K562 (cell line): ENCODE measurements at regions not wholly inside any gene's neighbourhood (a gene's known extent, or its start where the extent isn't known, plus 50 kb on each side); places are given as distances from the start of the nearest gene placed in this dataset.

Source experiments
- ATAC-seq: fragments of 200-7000 bp; cut with Tn5 transposase; 3 replicates; pipeline ENCODE4 v1.9.1; 2020; ENCODE audit warnings: moderate library complexity
- BruUV-seq: library from RNA; stranded (reverse); fragments of 400-500 nt; replicated peaks from 2 replicates; lab custom pipeline; 2021; lab: Mats Ljungman, UMichigan
- CTCF ChIA-PET: fragments of 300-600 bp; formaldehyde crosslinking; extraction: SDS; loops from one replicate; lab custom pipeline; 2021; ENCODE audit warnings: low intra/inter-chr PET ratio; lab: Yijun Ruan, JAX
- POLR2A ChIA-PET: fragments of 300-600, 350-650 bp; sonication (Branson Sonifier 250); formaldehyde crosslinking; extraction: SDS; loops from one replicate; lab custom pipeline; 2021; ENCODE audit warnings: antibody characterized with exemption, inconsistent platforms; lab: Yijun Ruan, JAX
- DNase-seq, 4 experiments: peaks; one replicate each; pipeline versions ENCODE4 v3.0.0 to v3.0.0-alpha.2; 2011 to 2018; ENCODE audit warnings: low spot score in 3 of 4, mixed read lengths in 3 of 4; ENCODE audit errors: extremely low read depth in 1 of 4
- FAIRE-seq: peaks from 2 replicates; lab custom pipeline; 2011; peaks lifted over from hg19 to GRCh38; lab: Jason Lieb, UNC
- H2AFZ ChIP-seq: 2 replicates; pipeline ENCODE4 v1.6.0; 2011; ENCODE audit warnings: low read depth, low read length, control low read depth, inconsistent platforms
- H3K27ac ChIP-seq: fragments of 200-600 bp; 3 replicates; pipeline ENCODE4 v1.8.0; 2011; ENCODE audit warnings: low read depth, mild to moderate bottlenecking, control low read depth, inconsistent platforms, low read length, moderate library complexity, mixed read lengths; ENCODE audit errors: extremely low read depth
- H3K27me3 ChIP-seq, 2 experiments: fragments of 300-600 bp in 1 of 2; 2 replicates in 1 of 2; 3 replicates in 1 of 2; pipeline versions ENCODE4 v1.6.0 to v1.8.0; 2011; ENCODE audit warnings: inconsistent platforms in 2 of 2, low read length in 2 of 2, mild to moderate bottlenecking in 1 of 2, mixed read lengths in 1 of 2, moderate library complexity in 1 of 2; ENCODE audit not compliant: control insufficient read depth in 2 of 2, insufficient read depth in 2 of 2
- H3K36me3 ChIP-seq: fragments of 300-600 bp; 3 replicates; pipeline ENCODE4 v1.8.0; 2011; ENCODE audit warnings: mild to moderate bottlenecking, low read length, inconsistent platforms; ENCODE audit not compliant: control insufficient read depth, insufficient read depth
- H3K4me1 ChIP-seq, 2 experiments: fragments of 200-600 bp in 1 of 2; replicated peaks in 1 of 2; 2 replicates in 1 of 2; 3 replicates in 1 of 2; pipeline versions ENCODE4 v1.5.1 to v1.8.0; 2011; ENCODE audit warnings: inconsistent platforms in 2 of 2, low read length in 2 of 2, mild to moderate bottlenecking in 1 of 2, mixed read lengths in 1 of 2, moderate library complexity in 1 of 2; ENCODE audit not compliant: control insufficient read depth in 2 of 2, insufficient read depth in 2 of 2
- H3K4me2 ChIP-seq: 2 replicates; pipeline ENCODE4 v1.6.1; 2011; ENCODE audit warnings: low read length, control low read depth, inconsistent platforms, mixed read lengths; ENCODE audit not compliant: insufficient read depth
- H3K4me3 ChIP-seq: fragments of 200-600 bp; sonication (generic), shearing (Covaris generic); 2 replicates; pipeline ENCODE4 v1.5.1; 2016; ENCODE audit warnings: control low read depth, inconsistent platforms
- H3K79me2 ChIP-seq: fragments of 200-600 bp; 3 replicates; pipeline ENCODE4 v1.8.0; 2011; ENCODE audit warnings: low read length, inconsistent platforms; ENCODE audit not compliant: control insufficient read depth, insufficient read depth
- H3K9ac ChIP-seq, 2 experiments: 2 replicates each; pipeline versions ENCODE4 v1.6.0 to v1.6.1; 2011; ENCODE audit warnings: low read depth in 2 of 2, low read length in 2 of 2, control low read depth in 1 of 2, inconsistent platforms in 1 of 2, mild to moderate bottlenecking in 1 of 2, mixed read lengths in 1 of 2; ENCODE audit not compliant: insufficient read depth in 1 of 2
- H3K9me1 ChIP-seq: one replicate; pipeline ENCODE4 v1.6.0; 2011; ENCODE audit warnings: inconsistent platforms, mild to moderate bottlenecking, low read length, moderate library complexity; ENCODE audit not compliant: control insufficient read depth, insufficient read depth
- H3K9me3 ChIP-seq: replicated peaks from 2 replicates; pipeline ENCODE4 v1.5.1; 2011; ENCODE audit warnings: low read depth, low read length, inconsistent platforms; ENCODE audit not compliant: control insufficient read depth, insufficient read depth
- H4K20me1 ChIP-seq: replicated peaks from 2 replicates; pipeline ENCODE4 v1.6.1; 2011; ENCODE audit warnings: low read length, inconsistent platforms, mixed read lengths; ENCODE audit not compliant: control insufficient read depth, insufficient read depth
- ADNP ChIP-seq: fragments of 200-800 bp; sonication (Bioruptor generic); IDR thresholded peaks from 2 replicates; pipeline ENCODE4 v1.6.1; 2016; ENCODE audit warnings: missing genetic modification characterization, missing compliant biosample characterization
- GTF2A2 ChIP-seq: IDR thresholded peaks from 2 replicates; pipeline ENCODE4 v1.6.1; 2016; ENCODE audit warnings: mild to moderate bottlenecking, missing genetic modification characterization, missing compliant biosample characterization
- HMG20B ChIP-seq: fragments of 250-450 bp; sonication (Bioruptor Pico); IDR thresholded peaks from 2 replicates; pipeline ENCODE4 v1.5.0; 2021; ENCODE audit warnings: mild to moderate bottlenecking
- MAFK ChIP-seq: IDR thresholded peaks from 2 replicates; pipeline ENCODE4 v1.6.1; 2011; ENCODE audit warnings: low read length, improper control_type of control experiment
- PHTF2 ChIP-seq: fragments of 250-450 bp; sonication (Bioruptor Pico); IDR thresholded peaks from 2 replicates; pipeline ENCODE4 v1.5.0; 2021; ENCODE audit warnings: mild to moderate bottlenecking
- ZKSCAN3 ChIP-seq: fragments of 250-450 bp; sonication (Bioruptor Pico); IDR thresholded peaks from 2 replicates; pipeline ENCODE4 v1.4.0; 2020
- ZNF165 ChIP-seq: fragments of 250-450 bp; sonication (Bioruptor Pico); IDR thresholded peaks from 2 replicates; pipeline ENCODE4 v1.4.0; 2020; ENCODE audit warnings: borderline replicate concordance
- ZNF354B ChIP-seq: fragments of 250-450 bp; sonication (Bioruptor Pico); IDR thresholded peaks from 2 replicates; pipeline ENCODE4 v1.4.0; 2020
- WGBS: fragments of 100-300 bp; shearing (Covaris generic); methylation state at CpG from one replicate; pipeline ENCODE4 v1.1.6; 2016; ENCODE audit warnings: low coverage, mixed read lengths; ENCODE audit not compliant: insufficient coverage; ENCODE audit errors: missing lambda C conversion rate; 5-methylcytosine and 5-hydroxymethylcytosine counted together
- in situ Hi-C: fragments of 300-500 bp; cut with MboI; formaldehyde crosslinking; loops from 4 replicates; pipeline ENCODE4 v1.15.0; 2018; ENCODE audit warnings: inconsistent platforms, mixed read lengths
- intact Hi-C: fragments of 100-400 bp; cut with micrococcal nuclease; formaldehyde crosslinking; loops from 2 replicates; pipeline ENCODE4 v1.14.2; 2022
- TF ChIP-seq, protein P1 (sequence below): fragments of 450-650 bp; IDR thresholded peaks from 2 replicates; pipeline ENCODE4 v1.6.1; 2016; ENCODE audit warnings: missing biosample characterization, missing genetic modification characterization

DNA sequence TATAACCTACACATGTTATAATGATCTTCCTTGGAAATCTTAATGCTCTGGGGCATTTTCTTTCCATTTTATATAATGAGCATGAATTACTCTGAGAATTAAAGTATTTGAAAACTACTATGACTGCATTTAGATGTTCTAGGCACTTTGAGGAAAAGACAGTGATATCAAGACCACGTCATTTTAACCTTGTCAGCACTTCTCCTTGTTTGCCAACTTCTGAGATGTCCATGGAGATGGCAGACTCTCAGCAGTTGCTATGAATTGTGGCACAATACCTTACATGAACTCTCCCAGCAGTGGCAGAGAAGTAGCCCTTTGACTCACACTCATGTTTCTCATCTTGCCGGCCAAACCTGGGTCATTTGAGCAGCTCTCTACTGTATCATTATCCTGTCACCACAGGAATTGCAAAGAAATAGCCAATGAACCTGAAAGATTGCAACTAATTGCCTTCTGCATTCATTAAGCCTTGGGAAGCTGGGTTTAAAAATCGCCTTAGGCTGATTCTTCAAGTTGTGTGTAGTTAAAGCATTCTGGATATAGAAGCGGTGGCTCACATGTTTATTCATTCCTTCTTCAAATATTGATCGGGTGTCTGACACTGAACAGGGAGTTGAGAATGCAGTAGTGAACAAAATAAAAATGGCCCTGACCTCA lies 272.2 kb upstream of the CFAP20DC start:
- 4% methylated on average over 5 of the region's 5 CpGs for WGBS
- Histone ChIP-seq H3K9ac (no peak overlapping the region), H2AFZ (no peak overlapping the region), H3K79me2 (no peaks in the 10 kb centered on the region), H3K9me1 (no peaks in the 10 kb centered on the region), H3K4me3 (no peak overlapping the region), H3K27me3 (no peaks in the 10 kb centered on the region), H3K4me2 (no peak overlapping the region), H3K4me1 (no peaks in the 10 kb centered on the region), H3K9me3 (no peaks in the 10 kb centered on the region), H3K36me3 (no peaks in the 10 kb centered on the region), H4K20me1 (no peaks in the 10 kb centered on the region), H3K27ac (no peak overlapping the region)
- ATAC-seq, result no peak
- TF ChIP-seq PHTF2 (CRISPR knock-in tag) (no peak), ZNF354B (CRISPR knock-in tag) (no peak), MAFK (0 out of 2 replicates have a peak, but pooled peaks have one; percentile 9)
- POLR2A ChIA-PET, result no interaction called here
- CTCF ChIA-PET, result no interaction called here
- FAIRE-seq, result no peak
- in situ Hi-C loops, result no loop called here
- no TSS peak for BruUV-seq
- intact Hi-C loops, result no loop called here
- no peak for DNase-seq

DNA sequence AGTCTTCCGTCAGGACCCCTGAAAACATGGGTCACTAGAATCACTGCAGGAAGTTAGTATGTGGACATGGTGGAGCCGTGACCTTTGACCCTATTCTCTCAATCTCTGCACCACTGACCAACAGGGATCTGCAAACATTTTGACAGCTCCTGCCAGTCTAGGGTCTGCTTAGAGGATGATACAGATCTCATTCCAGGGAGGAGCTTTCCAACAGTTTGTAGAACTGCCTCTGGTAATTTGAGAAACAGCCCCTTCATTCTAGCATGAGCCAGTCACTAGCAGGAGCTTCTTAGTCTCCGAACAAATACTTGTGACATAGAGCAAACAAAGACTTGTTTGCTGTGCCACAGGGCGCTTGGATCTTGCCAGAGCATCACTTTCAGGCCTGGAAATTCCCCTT lies 270.3 kb upstream of the CFAP20DC start:
- FAIRE-seq, result no peak
- H3K9me3 ChIP-seq, result no peaks in the 10 kb centered on the region
- ATAC-seq, result no peak
- CTCF ChIA-PET, result no interaction called here
- H3K36me3 ChIP-seq, result no peaks in the 10 kb centered on the region
- TF ChIP-seq, protein P1, sequence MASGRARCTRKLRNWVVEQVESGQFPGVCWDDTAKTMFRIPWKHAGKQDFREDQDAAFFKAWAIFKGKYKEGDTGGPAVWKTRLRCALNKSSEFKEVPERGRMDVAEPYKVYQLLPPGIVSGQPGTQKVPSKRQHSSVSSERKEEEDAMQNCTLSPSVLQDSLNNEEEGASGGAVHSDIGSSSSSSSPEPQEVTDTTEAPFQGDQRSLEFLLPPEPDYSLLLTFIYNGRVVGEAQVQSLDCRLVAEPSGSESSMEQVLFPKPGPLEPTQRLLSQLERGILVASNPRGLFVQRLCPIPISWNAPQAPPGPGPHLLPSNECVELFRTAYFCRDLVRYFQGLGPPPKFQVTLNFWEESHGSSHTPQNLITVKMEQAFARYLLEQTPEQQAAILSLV (tag), result no peak
- TF ChIP-seq ZKSCAN3 (CRISPR knock-in tag) (no peak), ZNF165 (CRISPR knock-in tag) (no peak), ADNP (no peak), HMG20B (CRISPR knock-in tag) (no peak), GTF2A2 (tag) (no peak)
- H3K4me3 ChIP-seq, result no peak overlapping the region
- H4K20me1 ChIP-seq, result no peaks in the 10 kb centered on the region
- H3K27me3 ChIP-seq, result no peaks in the 10 kb centered on the region
- no peaks in the 10 kb centered on the region for H3K79me2 ChIP-seq
- WGBS, result 0% methylated on average over 4 of the region's 4 CpGs
- intact Hi-C loops, result no loop called here
- no peak overlapping the region for H2AFZ ChIP-seq
- no peak overlapping the region for H3K4me2 ChIP-seq
- in situ Hi-C loops, result no loop called here
- no peak overlapping the region for H3K27ac ChIP-seq
- H3K9me1 ChIP-seq, result no peaks in the 10 kb centered on the region
- H3K9ac ChIP-seq, result no peak overlapping the region
- no peaks in the 10 kb centered on the region for H3K4me1 ChIP-seq
- BruUV-seq, result no TSS peak
- DNase-seq, result no peak
- POLR2A ChIA-PET, result no interaction called here
